Ascending aorta (tissue), 2 donors: ENCODE measurements at regions not wholly inside any gene's neighbourhood (a gene's known extent, or its start where the extent isn't known, plus 50 kb on each side); places are given as distances from the start of the nearest gene placed in this dataset.

Experiments
- DNase-seq, 2 donors: peaks; one replicate each; pipeline ENCODE4 v3.0.0-alpha.2; 2019; ENCODE audit warnings: low spot score in 2 of 2
- H3K27ac ChIP-seq, 2 donors: fragments of 200-600 bp; sonication (generic); one replicate each; pipeline ENCODE4 v1.5.1; 2016 to 2017; ENCODE audit warnings: mild to moderate bottlenecking in 1 of 2
- H3K27me3 ChIP-seq: fragments of 200-600 bp; sonication (generic); one replicate; pipeline ENCODE4 v1.5.1; 2017
- H3K36me3 ChIP-seq, 2 donors: fragments of 200-600 bp; sonication (generic); one replicate each; pipeline ENCODE4 v1.5.1; 2016
- H3K4me1 ChIP-seq, 2 donors: fragments of 200-600 bp; sonication (generic); one replicate each; pipeline ENCODE4 v1.5.1; 2016 to 2017; ENCODE audit warnings: mild to moderate bottlenecking in 1 of 2
- H3K4me3 ChIP-seq, 2 donors: fragments of 200-600 bp; sonication (generic); one replicate each; pipeline ENCODE4 v1.5.1; 2016 to 2017; ENCODE audit warnings: mild to moderate bottlenecking in 1 of 2
- H3K9me3 ChIP-seq, 2 donors: fragments of 200-600 bp; sonication (generic); one replicate each; pipeline ENCODE4 v1.5.1; 2016
- CTCF ChIP-seq, 3 experiments: fragments of 200-600 bp in 2 of 3; fragments of 450-650 bp in 1 of 3; sonication (generic) in 2 of 3; IDR thresholded peaks; one replicate each; pipeline ENCODE4 v1.5.1; 2016 to 2019; ENCODE audit warnings: antibody characterized with exemption in 3 of 3, mild to moderate bottlenecking in 1 of 3, moderate library complexity in 1 of 3
- intact Hi-C: fragments of 100-400 bp; cut with DNase I; formaldehyde crosslinking; loops from one replicate; pipeline ENCODE4 v1.15.1; 2023

- no peak for TF ChIP-seq CTCF (IDR thresholded peaks at IDR 0.05)
- DNase-seq, result no peak
- H3K4me3 ChIP-seq, result no peak overlapping the region
- H3K9me3 ChIP-seq, result no peaks in the 10 kb centered on the region
- H3K4me1 ChIP-seq, result no peaks in the 10 kb centered on the region
- H3K27ac ChIP-seq, result no peak overlapping the region
- no peaks in the 10 kb centered on the region for H3K36me3 ChIP-seq
- no peaks in the 10 kb centered on the region for H3K27me3 ChIP-seq
- intact Hi-C loops, result no loop called here
Observed at GRCh38 chr1:182213163-182213562, 151.7 kb upstream of the ZNF648 start.

GRCh38 chr1:182211386-182211785, 149.9 kb upstream of the ZNF648 start:
- TF ChIP-seq CTCF (IDR thresholded peaks at IDR 0.05), result no peak
- no peaks in the 10 kb centered on the region for H3K9me3 ChIP-seq
- H3K27ac ChIP-seq, result no peak overlapping the region

GRCh38 chr1:182210417-182210816, 148.9 kb upstream of the ZNF648 start:
- no peak for TF ChIP-seq CTCF (IDR thresholded peaks at IDR 0.05)
- Histone ChIP-seq H3K27ac (no peak overlapping the region), H3K36me3 (no peaks in the 10 kb centered on the region), H3K4me1 (peaks cover 0 to 2% of the 10 kb centered on the region in 2 donors), H3K4me3 (no peak overlapping the region), H3K9me3 (no peaks in the 10 kb centered on the region), H3K27me3 (no peaks in the 10 kb centered on the region)
- intact Hi-C loops, result no loop called here
- no peak for DNase-seq

More at GRCh38 chr1:182211386-182211785, 149.9 kb upstream of the ZNF648 start:
- Histone ChIP-seq H3K4me3 (no peak overlapping the region), H3K4me1 (peaks cover 0 to under 1% of the 10 kb centered on the region in 2 donors), H3K36me3 (no peaks in the 10 kb centered on the region), H3K27me3 (no peaks in the 10 kb centered on the region)
- no peak for DNase-seq
- intact Hi-C loops, result no loop called here

GRCh38 chr1:182207300-182207699, 145.8 kb upstream of the ZNF648 start:
- peaks cover 0 to 2% of the 10 kb centered on the region in 2 donors for H3K4me1 ChIP-seq
- peak overlapping the region; percentile 28 to 31 for H3K27ac ChIP-seq
- intact Hi-C loops, result no loop called here
- no peaks in the 10 kb centered on the region for H3K36me3 ChIP-seq
- no peaks in the 10 kb centered on the region for H3K9me3 ChIP-seq
- no peak for DNase-seq
- no peak for TF ChIP-seq CTCF (IDR thresholded peaks at IDR 0.05)
- H3K4me3 ChIP-seq, result no peak overlapping the region
- H3K27me3 ChIP-seq, result no peaks in the 10 kb centered on the region

- peak in 1 of 2 donors; percentile 86 for DNase-seq
Observed at GRCh38 chr1:182206626-182207239, 145.2 kb upstream of the ZNF648 start.

More at GRCh38 chr1:182206626-182207239, 145.2 kb upstream of the ZNF648 start:
- Histone ChIP-seq H3K27me3 (no peaks in the 10 kb centered on the region), H3K9me3 (no peaks in the 10 kb centered on the region), H3K4me3 (no peak overlapping the region), H3K27ac (peak overlapping the region; percentile 30 to 31), H3K36me3 (no peaks in the 10 kb centered on the region), H3K4me1 (peaks cover 0 to 2% of the 10 kb centered on the region in 2 donors)
- TF ChIP-seq CTCF (IDR thresholded peaks at IDR 0.05), result no peak
- intact Hi-C loops, result no loop called here
